HG03342 (cell line): ENCODE measurements at regions not wholly inside any gene's neighbourhood (a gene's known extent, or its start where the extent isn't known, plus 50 kb on each side); places are given as distances from the start of the nearest gene placed in this dataset.

Experiments used
- ATAC-seq: cut with Tn5 transposase; IDR thresholded peaks from one replicate; pipeline ENCODE4 v1.9.1; 2021; ENCODE audit warnings: mild to moderate bottlenecking, moderate library complexity; ENCODE audit not compliant: unreplicated experiment

- no peak for ATAC-seq
Observed at GRCh38 chr9:19513671-19514275, 105.0 kb downstream of the ACER2 start.

- ATAC-seq = no peak
Observed at GRCh38 chr9:19512103-19512832, 103.5 kb downstream of the ACER2 start.

- no peak for ATAC-seq
Observed at GRCh38 chr9:19511694-19512093, 102.9 kb downstream of the ACER2 start.

- ATAC-seq = no peak
Observed at GRCh38 chr9:19510907-19511306, 102.1 kb downstream of the ACER2 start.
